Medulla oblongata (tissue), 1 donor: ENCODE measurements at regions not wholly inside any gene's neighbourhood (a gene's known extent, or its start where the extent isn't known, plus 50 kb on each side); places are given as distances from the start of the nearest gene placed in this dataset.
"Not testable (repeated sequence)": the region's sequence is repeated elsewhere in the genome, so short reads cannot be mapped to it uniquely, and the experiment has no call there.

Experiments
- DNase-seq: peaks from one replicate; pipeline ENCODE4 v3.0.0-alpha.2; 2015; ENCODE audit errors: extremely low spot score

GRCh38 chrX:77003530-77003929 lies 443.7 kb upstream of the FGF16 start:
- DNase-seq, result no peak

- no peak for DNase-seq
Observed at GRCh38 chrX:77003956-77004355, 443.2 kb upstream of the FGF16 start.

GRCh38 chrX:77009691-77010090 lies 437.5 kb upstream of the FGF16 start:
- no peak for DNase-seq

- DNase-seq, result peak; percentile 79
Observed at GRCh38 chrX:77014377-77015372, 432.5 kb upstream of the FGF16 start.

DNA sequence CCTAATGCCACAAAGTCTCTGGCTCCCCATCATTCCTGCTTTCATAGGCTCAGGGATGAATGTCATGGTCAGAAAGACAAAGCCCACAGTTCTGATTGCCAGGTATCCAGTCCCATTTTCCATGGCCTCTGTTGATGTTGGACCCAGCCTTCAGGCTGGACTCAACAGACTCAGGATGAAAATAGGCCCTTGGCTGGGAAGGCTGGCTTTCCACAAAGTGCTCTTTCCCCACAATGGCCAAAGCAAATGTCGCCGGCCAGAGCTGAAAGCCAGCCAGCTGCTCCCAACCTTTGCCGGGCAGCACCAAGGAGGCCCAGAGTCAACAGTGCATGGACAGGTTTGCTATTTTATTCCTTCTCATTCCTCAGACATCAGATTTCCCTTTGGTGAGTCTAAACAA lies 430.1 kb upstream of the FGF16 start:
- no peak for DNase-seq

DNA sequence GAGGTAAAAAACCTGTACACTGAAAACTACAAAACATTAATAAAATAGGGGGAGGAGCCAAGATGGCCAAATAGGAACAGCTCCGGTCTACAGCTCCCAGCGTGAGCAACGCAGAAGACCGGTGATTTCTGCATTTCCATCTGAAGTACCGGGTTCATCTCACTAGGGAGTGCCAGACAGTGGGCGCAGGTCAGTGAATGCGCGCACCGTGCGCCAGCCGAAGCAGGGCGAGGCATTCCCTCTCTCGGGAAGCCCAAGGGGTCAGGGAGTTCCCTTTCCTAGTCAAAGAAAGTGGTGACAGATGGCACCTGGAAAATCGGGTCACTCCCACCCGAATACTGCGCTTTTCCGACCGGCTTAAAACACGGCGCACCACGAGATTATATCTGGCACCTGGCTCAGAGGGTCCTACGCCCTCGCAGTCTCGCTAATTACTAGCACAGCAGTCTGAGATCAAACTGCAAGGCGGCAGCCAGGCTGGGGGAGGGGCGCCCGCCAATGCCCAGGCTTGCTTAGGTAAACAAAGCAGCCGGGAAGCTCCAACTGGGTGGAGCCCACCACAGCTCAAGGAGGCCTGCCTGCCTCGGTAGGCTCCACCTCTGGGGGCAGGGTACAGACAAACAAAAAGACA lies 400.9 kb upstream of the FGF16 start:
- not testable (repeated sequence) for DNase-seq

GRCh38 chrX:77060572-77060971 lies 386.6 kb upstream of the FGF16 start:
- no peak for DNase-seq

DNA sequence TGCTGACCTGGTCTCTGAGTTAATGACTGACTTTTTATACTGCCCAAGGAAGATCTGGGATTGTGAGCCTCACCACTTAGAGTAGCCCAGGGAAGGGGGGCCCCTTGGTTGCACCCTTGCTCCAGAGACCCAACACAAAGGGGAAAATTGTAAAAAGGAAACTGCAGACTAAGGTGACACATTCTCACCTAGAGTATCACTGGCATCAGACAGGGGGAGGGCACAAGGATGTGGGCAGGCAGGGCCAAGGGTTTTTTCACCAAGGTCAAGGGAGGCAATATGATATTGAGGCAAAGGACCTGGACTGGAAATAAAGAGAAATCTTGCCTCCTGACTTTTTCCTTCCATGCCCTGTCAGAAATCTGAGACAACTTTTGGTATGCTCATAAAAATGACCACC lies 386.2 kb upstream of the FGF16 start:
- DNase-seq, result no peak

DNA sequence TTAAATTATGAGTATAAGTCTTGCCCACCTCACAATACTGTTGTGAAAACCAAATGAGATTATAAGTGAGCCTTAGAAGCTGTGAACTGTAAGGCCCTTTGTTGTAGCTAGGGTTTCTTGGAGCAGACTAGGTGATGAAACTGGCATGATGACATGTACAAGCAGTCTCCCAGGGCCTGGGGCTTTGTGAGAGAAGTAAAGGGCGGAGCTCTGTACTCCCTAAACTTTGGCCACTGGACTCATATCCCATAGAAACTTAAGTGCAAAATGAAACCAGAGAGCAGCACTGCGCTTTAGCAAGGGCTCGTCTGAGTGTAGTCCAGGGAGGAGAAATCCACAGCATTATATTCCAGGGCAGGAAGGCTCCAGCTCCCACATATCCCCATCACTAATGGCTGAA lies 385.6 kb upstream of the FGF16 start:
- DNase-seq, result no peak

DNA sequence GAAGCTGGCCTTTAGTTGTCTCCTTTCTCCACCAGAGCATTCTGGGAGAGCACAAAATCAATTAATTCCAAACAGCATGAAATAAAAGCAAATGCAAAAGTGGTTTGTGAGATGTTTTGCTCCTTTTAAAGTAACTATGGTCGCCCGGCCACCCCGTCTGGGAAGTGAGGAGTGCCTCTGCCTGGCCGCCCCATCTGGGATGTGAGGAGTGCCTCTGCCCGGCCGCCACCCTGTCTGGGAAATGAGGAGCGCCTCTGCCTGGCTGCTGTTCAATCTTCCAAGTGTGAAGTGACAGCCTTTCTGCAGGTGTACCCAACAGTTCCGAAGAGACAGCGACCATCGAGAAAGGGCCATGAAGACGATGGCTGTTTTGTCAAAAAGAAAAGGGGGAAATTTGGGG lies 381.3 kb upstream of the FGF16 start:
- DNase-seq, result no peak

GRCh38 chrX:77070202-77070918 lies 376.8 kb upstream of the FGF16 start:
- no peak for DNase-seq

GRCh38 chrX:77076896-77077295 lies 370.3 kb upstream of the FGF16 start:
- DNase-seq, result no peak

DNA sequence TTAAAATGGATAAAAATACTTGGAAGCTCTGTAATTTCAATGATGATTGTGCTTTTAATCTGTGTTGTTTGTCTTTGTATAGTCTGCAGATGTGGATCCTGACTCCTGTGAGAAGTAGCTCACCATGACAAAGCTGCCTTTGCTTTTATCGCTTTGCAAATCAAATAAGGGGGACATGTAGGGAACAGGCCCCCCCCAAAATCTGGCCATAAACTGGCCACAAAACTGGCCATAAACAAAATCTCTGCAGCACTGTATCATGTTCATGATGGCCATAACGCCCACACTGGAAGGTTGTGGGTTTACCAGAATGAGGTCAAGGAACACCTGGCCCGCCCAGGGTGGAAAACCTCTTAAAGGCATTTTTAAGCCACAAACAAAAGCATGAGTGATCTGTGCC lies 366.0 kb upstream of the FGF16 start:
- not testable (repeated sequence) for DNase-seq

DNA sequence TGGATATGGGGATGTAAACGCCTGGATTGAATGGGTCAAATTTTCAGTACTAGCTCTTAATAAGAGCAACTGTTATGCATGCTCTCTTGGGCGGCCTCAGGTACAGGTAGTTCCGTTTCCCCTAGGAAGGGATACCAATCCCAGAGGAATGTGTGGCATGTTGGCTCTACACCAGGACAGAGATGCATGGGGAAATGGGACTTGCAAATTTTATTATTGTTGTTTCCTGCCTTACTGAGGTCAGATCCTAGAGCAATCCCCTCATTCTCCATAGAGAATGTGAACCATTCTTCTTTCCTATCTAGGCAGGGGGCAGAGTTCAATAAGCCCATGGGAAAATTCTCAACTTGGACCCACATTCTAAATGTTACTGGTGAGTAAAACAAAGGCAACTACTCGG lies 361.8 kb upstream of the FGF16 start:
- DNase-seq, result no peak

DNA sequence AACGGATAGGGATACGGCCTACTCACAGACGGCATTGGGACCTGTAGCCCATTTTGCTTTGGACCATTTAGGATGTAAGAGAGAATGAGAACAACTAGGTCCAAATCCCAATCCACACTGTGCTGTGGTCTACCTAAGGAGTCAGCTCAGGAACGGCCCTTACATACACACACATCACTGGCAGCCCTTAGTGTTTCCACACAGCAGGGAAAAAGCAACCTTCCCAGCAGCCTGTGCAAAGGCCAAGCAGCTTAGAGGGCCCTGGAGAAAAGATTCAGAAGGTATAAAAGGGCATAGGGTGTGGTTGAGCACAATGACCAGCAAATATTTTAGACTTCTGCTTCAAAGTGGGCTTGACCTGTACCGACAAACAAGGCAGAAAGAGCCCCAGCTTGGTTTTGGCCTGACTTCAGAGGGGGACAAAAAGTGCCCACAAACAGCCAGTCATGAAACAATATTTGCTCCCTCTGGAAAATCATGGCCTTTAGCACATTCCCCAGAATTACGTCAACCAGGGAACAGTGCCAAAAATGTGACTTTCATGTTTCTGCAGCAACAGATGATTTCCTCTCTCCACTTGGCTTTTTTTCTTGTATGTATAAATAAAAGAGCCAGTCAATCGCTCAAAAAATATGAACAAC lies 359.5 kb upstream of the FGF16 start:
- DNase-seq, result peak; percentile 2

DNA sequence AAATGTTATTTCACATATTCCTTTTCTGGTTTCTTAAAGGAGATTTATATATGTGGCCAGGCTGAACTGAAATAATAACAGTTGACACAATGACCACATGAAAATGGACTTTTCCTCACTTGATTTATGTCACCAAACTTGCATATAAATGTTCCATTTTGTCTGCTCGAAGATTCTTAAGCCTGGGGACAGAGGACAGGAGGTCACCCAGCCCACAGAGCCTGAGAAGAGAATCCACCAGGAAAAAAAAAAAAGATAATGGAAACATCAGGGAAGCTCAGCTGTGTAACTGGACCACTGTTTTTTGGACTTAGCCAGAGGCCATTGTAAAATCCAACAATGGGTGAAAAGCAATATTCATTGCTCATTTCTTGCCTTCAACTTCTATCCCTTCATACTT lies 359.0 kb upstream of the FGF16 start:
- no peak for DNase-seq

GRCh38 chrX:77114501-77114900 lies 332.7 kb upstream of the FGF16 start:
- no peak for DNase-seq

- no peak for DNase-seq
Observed at GRCh38 chrX:77118686-77119085, 328.5 kb upstream of the FGF16 start.

DNA sequence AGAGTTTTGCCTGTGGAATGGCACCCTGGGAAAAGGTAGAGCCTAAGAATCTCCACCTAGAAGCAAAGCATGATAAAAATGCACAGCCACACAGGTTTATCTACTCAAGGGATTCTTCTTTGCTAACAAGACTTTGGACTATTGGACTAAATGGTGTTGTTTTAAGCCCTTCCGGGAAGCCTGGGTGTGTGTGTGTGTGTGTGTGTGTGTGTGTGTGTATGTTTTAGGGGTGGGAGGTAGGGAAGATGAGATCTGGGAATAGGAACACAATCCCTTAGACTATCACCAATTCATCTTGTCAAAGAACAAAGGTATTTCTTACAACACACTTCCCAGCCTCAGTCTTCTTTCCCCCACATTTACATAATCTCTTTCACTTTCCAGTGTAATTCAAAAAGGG lies 327.5 kb upstream of the FGF16 start:
- no peak for DNase-seq

GRCh38 chrX:77123917-77124316 lies 323.3 kb upstream of the FGF16 start:
- DNase-seq, result not testable (repeated sequence)

DNA sequence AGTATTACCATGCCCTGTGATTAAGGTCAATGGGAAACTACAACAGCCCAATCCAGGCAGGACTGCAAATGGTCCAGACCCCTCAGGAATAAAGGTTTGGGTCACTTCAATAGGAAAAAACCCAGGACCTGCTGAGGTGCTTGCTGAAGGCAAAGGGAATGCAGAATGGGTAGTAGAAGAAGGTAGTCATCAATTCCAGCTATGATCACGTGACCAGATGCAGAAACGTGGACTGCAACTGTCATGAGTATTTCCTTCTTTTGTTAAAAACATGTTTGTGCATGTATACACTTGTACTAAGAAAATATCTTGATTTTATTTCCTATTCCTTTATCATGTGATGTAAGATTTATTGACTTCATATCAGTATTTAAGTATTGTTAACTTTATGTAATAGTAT lies 319.6 kb upstream of the FGF16 start:
- DNase-seq, result not testable (repeated sequence)

DNA sequence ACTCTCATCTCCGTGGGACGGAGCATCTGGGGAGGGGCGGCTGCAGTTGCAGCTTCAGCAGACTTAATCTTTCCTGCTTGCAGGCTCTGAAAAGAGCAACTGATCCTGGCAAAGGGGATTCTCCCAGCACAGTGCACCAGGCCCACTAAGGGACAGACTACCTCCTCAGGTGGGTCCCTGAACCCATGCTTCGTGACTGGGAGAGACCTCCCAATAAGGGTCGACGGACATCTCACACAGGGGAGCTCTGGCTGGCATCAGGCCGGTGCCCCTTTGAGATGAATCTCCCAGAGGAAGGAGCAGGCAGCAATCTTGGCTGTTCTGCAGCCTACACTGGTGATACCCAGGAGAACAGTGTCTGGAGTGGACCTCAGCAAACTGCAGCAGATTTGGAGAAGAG lies 303.3 kb upstream of the FGF16 start:
- no peak for DNase-seq
